Hematopoietic multipotent progenitor cell treated with erythropoietin and hydrocortisone succinate and interleukin-3 and kit ligand, for 17 days (in vitro differentiated cells): ENCODE measurements at regions not wholly inside any gene's neighbourhood (a gene's known extent, or its start where the extent isn't known, plus 50 kb on each side); places are given as distances from the start of the nearest gene placed in this dataset.

Experiments used
- DNase-seq: peaks from one replicate; pipeline ENCODE4 v3.0.0-alpha.2; 2015; ENCODE audit warnings: low spot score

DNA sequence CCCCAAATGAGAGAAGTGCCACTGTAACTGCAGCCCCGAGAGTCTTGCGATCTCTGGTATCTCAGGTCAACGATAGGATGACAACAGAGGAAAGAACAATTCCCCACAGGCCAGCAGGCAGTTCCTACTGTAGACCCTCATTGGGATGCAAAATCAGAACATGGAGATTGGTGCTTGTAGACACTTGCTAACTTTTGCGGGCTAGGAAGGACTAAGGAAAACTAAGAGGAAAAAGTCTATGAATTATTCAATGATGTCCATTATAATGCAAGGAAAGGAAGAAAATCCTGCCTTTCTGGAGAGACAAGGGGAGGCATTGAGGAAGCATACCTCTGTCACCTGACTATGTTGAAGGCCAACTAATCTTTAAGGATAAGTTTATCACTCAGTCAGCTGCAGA lies 51.9 kb upstream of the CWC22 start:
- DNase-seq: no peak

DNA sequence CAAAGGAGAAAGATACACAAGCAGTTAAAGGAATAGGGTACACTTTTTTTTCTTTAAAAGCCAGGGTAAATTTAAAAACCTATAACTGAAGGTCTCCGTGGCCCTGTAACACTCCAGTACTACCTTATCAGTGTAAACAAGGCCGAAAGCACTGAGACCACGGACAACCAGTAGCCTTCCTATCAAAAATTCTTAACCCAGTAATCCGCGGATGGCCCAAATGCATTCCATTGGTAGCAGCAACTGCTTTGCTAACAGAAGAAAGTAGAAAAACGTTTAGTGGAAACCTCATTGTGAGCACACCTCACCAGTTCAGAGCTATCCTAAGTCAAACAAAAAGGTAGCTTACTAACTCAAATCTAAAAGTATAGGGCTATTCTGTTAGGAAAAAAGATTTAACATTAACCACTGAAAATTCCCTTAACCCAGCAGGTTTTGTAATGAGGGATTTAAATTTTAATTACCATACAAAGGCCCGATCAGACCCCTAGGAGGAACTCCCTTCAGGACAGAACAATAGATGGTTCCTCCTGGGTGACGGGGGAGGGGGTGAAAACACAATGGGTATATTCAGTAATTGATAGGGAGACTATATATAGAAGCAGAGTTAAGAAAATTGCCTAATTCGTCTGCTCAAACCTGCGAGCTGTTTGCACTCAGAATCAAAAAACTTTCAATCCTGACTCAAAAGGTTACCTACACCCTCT lies 50.8 kb upstream of the CWC22 start:
- DNase-seq: no peak
